HG03378 (cell line): ENCODE measurements at regions not wholly inside any gene's neighbourhood (a gene's known extent, or its start where the extent isn't known, plus 50 kb on each side); places are given as distances from the start of the nearest gene placed in this dataset.

ENCODE experiments used
- ATAC-seq: cut with Tn5 transposase; IDR thresholded peaks from one replicate; pipeline ENCODE4 v1.9.1; 2021; ENCODE audit warnings: mild to moderate bottlenecking, moderate library complexity; ENCODE audit not compliant: unreplicated experiment

DNA sequence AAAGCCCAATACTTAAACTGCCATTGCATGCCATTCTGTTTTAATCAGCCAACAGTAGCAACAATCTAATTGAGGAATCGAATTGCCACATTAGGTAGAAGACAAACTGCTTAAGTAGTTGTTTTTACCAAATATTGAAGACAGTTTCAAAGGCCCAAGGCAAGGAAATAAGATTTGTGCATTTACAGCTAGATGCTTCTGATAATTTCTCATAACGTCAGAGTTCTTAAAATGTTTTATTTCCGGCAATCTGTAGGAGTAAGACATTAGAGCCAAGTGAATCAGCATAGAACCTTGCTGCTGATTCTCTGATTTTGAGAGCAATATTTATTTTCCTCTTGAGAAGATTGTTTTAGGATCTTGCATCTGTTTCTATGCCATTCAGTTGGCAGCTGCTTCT is 174.3 kb downstream of the RBM43 start:
- ATAC-seq, result no peak

DNA sequence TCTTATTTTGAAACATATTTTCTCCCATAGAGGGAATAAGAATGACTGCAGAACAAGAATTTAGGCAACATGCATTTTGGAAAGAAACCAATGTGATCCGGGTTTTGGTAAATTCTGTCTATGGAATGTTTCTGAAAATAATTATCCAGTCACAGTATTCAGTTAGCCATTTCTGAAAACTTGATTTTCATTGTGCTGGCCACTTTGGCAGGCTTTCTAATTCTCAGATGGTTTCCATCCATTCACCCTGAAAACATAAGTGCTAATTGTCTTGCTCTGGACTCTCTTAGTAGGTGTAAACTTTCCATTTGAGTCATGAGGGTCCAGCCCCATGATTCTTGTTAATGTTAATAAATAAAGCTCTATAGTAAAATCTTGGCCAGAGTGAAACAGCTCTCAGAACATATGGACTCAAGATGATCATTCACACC is 176.5 kb downstream of the RBM43 start:
- ATAC-seq, result no peak

DNA sequence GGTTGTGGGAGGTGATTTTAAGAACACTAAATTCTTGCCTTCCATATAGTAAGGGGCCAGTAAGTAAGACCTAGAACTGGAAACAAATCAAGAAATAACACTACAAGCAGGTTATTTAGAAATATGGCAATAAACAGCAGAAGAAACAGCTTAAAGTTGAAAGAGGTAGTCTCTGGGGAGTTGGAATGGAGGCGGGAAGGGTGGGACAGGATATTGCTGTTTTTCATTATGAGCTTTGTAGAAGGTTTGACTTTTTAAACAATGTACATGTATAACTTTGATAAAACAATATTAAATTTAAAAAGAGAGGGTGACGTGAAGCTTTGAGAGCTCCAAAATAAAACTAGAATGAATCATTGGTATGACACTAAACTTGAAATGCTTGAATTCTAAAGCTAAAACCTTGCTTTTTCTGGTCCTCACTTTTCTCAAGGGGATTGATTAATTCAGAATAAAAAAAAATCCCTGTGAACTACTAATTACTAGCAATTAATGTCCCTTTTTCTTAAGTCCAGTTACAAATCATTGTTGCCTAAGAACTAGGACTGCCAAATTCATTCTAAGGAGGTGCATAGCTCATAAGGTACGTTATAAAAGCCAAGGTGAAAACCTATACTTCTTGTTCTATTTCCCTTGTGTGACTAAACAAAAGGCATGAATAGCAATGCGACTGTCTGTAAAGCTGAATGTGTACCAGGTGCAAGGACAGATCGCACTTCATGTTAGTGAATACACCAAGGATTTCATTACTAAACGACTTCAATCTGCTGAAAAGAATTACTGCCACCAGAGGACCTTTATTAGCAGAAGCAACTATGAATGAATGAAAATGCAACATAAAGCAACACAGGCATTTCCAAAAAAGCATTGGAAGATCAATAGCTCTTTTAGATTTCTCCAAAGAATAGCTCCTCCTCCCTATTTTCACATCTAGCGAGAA is 177.5 kb downstream of the RBM43 start:
- ATAC-seq, result no peak

DNA sequence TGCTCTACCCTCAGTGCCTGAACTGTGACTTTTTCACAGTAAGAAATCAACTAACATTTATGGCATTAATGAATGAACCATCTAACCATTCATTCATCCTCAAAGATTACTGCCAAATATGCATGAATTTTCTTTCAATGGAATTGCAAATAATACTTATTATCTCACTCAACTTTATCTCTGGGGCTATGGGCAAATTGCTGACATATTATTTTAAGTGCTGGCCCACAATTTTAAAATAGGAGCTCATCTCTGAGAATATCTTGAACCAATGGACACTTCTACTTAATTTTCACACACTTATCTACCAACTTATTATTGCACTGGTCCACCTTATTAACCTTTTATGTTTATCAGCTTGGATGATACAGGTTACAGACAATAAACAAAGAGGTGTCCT is 182.8 kb downstream of the RBM43 start:
- ATAC-seq, result no peak

DNA sequence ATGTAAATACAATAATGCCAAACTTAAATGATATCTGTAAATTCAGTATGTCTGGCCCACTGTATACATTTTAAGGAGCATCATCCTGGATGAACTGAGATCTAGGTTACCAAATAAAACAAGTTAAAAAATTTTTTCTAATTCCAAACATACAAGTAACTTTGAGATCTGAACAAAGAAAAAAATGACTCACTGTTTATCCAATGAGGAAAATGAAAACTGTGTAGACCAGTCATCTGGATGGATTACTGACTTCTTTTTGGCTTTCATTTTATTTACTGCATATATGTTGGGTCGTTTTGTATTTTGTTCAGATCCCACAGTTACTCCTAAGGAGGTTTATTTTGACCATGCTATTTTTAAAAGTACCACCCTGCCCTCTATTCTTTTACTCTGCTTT is 189.8 kb downstream of the RBM43 start:
- no peak for ATAC-seq

DNA sequence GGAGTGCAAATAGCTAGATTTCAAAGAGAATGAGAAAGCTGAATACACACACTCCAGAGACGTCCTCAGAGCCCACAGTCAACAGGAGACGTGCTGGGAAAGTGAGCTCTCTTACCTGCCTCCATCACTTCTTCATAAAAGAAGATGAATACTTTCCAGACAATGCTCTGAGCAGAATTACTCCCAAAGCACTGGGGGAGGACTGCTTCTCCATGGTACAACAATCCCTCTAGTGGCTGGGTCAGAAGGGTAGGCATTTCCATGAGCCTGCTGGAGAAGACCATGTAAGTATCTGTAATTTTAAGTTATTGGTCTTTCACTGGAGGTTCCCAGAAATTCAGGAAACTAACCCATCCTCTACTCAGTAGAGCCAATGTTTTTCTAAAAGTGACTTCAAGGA is 190.3 kb downstream of the RBM43 start:
- ATAC-seq, result no peak

DNA sequence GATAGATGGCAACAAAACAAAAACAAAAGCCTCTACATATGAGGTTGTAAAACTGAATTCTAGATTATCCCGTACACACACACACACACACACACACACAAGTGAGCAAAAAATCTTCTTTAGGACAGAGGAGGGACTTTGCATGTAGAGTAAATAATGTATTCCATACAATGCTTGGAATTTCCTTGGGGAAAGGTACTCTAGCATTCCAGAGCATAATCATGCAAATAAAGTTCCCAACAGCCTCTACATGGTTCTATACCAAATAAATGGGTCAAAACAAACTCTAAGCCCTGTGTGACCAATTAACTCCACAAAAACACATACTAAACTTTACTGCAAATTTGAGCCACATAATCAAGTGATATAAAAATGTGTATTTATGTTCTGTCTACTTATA is 191.4 kb downstream of the RBM43 start:
- no peak for ATAC-seq

DNA sequence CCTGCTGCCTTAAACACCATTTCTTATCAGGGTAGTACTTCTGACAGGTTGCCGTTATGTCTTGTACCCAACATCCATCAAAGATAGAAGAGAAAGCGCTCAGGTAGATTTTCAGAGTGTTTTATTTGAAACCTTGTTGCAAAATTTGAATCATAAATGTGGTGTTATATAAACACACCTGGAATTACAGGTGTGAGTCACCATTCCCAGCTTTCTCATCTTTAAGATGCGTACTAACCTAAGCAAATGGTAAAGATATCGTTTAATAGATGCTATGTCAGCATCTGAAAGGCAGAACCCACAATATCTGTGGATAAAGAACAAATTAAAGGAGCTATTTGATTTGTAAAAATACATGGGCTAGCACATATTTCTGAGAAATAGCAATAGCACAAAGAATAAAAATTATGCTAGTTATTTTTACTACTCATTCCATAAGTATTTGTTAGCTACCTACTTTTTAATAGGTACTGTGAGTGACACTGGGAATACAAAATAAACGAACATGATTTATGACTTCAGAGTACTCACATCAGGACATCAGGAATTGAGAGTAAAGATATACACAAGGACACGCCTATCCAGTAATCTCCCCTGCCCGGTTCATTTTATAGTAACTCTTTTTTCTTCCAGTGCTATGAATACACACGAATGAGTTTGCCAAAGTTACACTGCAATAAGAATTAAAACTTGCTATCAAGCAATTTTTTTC is 193.8 kb downstream of the RBM43 start:
- ATAC-seq, result no peak

DNA sequence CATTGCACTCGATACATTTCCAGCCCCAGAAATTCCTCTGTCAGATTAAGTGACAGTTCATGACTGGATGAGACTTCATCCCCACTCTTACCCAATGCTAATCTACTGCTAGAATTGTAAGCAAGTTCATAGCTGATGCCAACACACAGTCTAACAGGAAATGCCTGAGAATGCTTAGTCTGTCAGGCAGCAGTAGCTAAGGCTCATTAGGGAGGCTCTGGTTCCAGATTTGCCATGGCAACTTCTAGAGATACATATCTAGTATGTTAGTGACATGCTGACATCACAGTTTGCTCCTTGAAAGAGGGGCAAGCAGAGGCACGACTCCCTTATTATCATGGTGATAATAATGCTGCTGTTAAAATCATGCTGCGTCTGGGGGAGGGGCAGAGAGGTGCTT is 198.4 kb downstream of the RBM43 start:
- ATAC-seq, result no peak

DNA sequence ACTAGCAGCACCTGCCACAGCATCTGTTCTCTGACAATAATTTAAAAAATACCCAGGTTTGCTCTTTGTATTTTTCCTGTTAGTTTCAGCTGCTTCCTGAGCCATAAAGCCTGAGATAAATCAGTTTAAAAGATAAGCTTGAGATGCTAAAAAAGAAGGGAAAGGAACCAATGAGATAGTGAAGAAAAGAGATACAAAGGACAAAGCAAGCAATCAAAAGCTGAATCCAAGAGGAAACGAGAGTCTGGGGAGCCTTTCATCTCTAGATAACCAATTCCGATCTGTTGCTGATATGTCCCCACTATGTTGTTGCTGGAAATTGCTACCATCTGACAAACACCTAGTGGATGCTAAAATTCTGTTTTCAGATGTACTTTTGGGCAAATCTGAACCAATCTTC is 201.4 kb downstream of the RBM43 start:
- no peak for ATAC-seq

DNA sequence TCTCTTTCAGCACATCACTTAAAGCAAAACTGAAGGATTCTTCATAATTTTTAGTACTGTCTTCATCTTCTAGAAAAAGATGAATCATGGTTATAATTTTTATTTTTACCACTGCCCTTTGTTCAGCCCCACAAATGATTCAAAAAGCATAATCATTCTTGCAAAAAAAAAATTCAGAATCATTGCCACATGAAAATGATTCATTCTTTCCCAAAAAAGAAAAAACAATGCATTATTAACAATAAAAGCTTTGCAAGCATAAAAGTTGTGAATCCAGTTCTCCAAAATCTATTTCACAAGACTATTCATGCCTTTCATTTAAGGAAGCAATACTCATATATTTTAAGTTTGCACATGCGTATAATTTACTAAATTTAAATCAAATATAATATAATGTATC is 204.8 kb downstream of the RBM43 start:
- no peak for ATAC-seq

DNA sequence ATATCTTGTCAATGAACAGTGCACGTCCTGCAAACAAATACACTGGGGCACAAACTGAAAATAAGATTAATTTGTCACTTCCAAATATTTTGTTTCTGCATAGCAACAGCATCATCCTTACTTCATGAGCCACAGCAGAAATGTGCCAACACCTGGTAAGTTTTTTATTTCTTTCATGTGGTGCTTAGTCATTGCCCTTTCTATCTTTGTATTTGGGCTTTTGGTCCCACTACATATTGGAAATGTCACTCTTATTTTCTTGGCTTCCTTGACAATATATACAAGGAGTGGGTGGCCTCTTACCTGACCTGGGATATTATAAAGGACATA is 208.0 kb downstream of the RBM43 start:
- no peak for ATAC-seq

DNA sequence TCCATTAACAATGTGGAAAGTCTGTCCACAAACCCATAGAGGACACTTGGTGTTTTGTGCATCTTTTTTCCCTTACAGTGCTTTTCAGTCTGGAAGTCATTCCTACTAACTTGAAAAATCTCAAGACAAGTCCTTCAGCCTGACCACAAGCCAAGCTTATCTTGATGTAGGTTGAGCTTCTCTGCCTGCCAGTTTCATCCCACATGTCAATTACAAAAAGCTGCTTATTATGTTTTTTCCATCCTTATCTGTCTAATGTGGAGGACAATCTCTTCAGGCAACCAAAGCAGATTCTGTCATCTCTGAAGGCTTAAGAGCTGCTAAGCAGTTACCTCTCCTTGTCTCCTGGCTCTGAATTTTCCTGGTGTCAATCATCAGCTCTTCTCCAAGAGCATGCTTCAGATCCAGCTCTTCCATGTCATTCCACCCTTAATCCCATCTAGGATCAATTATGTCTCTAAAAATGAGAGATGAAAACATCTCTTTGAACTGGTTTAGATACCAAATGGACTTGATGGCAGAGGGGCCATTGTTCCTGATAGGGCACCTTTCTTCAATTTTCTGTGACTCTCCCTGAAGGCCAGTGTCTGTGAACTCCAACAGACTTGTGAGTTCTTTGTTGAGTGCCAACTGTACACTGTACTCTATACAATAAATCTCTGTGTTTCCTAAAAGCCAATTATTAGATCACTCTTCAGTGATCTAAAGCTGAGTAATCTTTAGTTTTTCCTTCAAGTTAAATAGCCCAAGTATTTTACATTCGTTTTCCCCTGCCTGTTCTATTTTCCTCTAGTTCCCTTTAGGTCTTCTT is 208.6 kb downstream of the RBM43 start:
- ATAC-seq, result no peak

DNA sequence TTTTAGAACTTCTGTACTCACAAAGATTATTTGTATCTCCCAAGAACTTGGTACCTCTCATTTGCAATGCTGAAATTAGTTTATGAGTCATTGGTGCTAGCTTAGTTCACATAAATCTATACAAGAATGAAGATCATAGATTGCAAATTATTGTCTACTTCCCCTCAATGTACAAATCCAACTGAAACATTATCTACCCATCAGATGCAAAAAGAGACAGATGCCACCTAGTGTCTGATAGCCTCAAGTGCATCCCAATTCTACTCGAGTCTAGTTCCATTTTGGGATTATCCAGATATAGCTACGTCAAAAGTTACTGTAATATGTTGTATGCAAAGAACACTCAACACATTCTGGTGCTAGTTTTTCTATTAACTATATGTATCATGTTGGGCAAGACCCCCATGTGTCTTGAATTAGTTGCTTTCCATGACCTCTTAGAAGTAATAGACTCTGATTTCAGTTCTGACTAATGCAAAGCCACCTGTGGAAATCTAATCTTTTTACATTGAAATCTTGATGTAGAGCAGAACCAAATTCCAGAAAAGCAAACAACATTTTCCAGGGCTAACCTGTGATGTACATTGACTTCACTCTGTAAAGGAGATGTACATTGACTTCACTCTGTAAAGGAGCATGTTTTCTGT is 210.0 kb downstream of the RBM43 start:
- ATAC-seq, result peak; percentile 95

DNA sequence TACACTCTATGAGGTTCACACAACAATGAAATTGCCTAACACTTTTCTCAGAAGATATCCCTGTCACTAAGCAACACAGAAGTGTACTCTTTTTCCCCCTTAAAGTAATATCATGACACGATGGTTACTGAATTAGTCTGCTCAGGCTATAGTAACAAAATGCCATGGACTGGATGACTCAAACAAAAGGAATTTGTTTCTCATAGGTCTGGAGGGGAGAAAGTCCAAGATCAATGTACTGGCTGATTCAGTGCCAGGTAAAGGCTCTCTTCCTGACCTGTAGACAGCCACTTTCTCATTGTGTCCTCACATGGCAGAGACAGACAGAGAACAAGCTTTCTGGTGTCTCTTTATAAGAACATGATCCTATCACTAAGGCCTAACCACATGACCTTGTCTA is 211.9 kb downstream of the RBM43 start:
- no peak for ATAC-seq

DNA sequence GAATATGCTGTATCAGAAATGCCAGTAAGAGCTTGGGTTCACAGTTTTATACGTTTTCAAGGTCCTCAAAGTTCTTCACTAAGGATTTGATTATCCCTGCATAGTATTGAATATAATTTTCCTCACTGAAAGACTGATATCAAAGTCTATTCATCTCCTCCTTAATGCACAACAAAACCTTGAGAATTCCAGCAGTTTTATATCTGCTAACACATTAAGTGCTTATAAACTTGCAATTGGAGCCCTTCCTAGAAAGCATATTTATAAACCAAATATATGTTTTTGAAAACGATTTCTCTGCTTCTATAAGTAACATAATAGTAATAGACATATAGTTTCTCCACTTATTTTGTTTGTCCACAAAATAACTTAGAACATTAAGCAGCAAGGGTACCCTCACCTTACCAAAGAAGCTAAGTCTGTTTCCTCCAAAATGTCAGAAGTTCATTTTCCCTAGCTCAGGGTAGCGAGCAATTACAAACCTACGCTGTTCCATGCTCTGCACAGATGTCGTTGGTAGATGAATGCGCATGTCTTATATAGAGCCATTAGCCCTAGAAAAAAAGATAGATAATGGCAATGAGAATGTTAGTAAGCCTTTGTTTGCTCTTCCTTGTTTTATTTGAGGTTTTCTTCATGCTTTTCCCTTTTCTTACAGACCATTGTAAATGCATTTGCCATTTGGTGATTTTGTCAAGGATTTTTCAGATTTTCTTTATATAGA is 213.2 kb downstream of the RBM43 start:
- no peak for ATAC-seq

DNA sequence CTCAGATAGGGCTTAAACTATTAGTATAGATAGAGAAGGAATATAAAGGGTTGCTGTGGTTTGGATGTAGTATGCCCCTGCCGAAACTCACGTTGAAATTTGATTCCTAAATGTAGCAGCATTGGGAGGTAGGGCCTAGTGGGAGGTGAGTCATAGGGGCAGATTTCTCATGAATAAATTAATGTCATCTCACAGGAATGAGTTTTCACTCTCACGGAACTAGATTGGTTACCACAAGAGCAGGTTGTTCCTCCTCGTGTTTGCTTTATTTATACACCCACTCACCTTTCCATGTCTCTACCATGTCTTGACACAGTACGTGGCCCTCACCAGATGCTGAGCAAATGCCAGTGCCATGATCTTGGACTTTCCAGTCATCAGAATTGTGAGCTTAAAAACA is 218.2 kb downstream of the RBM43 start:
- no peak for ATAC-seq

DNA sequence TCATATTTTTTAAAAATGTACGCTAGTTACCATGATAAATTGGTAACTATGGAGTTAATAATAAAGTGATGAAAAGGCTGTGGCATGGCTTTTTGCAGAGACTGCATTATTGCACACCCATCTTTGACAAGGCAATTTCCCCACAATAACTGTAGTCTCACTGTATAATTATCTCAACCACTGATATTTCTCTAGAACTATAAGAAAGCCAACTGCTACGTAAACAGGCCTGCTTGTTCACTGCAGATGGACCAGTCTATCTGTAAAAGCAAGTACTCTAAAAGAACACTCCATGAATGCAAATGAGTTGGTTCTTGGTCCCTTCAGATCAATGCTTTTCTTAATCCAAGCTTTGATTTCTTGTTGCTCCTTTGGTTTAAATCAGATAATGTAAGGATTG is 218.7 kb downstream of the RBM43 start:
- ATAC-seq, result no peak

DNA sequence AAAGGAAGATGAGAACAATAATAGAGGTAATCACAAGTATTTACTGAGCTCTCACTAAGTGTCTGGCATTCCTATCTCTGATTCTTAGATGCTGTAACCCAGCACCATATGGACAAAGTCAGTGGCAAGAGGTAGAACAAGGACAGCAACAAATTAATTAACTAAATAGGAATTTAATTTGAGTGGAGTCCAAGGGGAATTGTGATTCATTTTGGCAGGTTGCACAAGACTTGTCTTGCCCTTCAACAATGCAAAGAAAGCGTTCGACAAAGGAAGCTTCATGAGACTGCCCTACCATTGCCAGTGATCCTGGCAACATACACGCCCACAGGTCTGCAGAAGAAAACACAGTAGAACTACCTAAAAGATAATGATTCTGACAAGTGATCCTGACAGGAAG is 221.6 kb downstream of the RBM43 start:
- no peak for ATAC-seq

DNA sequence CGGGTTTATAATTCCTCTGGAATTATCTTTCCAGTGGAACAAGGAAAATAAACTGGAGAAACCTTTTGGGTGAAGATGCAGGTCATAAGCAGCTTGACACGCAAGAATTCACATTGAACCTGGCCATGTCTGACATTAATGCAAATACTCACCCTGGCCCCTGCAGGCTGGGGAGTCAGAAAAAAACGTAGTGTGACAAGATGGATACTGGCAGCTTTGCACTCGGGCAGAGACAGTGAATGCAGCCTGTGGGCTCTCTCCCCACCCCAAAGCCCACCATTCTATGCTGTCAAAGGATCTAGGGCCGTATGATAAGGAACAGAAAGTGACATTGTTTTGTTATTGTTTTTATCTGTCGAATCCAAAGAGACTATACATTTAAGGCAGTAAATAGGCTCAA is 223.1 kb downstream of the RBM43 start:
- ATAC-seq, result no peak
